ENCODE measurements at regions not wholly inside any gene's neighbourhood (a gene's known extent, or its start where the extent isn't known, plus 50 kb on each side); places are given as distances from the start of the nearest gene placed in this dataset.
"Not testable (repeated sequence)": the region's sequence is repeated elsewhere in the genome, so short reads cannot be mapped to it uniquely, and the experiment has no call there.

DNA sequence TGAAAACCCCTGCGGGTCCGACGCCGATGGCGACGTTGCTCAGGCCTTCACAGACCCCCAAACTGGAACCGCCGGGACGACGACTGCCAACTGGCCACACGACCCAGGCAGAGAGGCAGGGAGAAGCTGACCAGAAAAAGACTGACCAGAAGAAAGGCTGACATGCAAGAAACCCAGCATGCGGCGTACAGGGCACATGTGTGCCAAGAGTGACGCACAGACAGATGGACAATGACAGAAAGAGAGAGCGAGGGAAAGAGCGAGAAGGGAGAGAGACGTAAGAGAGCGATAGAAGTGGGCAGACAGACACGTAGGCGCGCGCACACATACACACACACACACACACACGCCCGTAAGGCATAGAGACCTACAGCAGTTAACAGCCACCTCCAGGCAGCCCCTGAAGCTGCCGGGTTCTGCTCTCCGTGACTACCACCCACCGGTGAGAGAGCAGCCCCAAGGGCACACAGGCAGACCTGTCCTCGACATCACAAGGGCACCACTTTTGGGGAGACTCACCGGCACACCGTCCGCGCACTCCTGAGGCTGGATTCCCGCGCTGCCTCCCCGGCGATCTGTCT, 67.2 kb upstream of the ZNF527 start:
- DNase-seq, result no peak
- ATAC-seq, result no peak

DNA sequence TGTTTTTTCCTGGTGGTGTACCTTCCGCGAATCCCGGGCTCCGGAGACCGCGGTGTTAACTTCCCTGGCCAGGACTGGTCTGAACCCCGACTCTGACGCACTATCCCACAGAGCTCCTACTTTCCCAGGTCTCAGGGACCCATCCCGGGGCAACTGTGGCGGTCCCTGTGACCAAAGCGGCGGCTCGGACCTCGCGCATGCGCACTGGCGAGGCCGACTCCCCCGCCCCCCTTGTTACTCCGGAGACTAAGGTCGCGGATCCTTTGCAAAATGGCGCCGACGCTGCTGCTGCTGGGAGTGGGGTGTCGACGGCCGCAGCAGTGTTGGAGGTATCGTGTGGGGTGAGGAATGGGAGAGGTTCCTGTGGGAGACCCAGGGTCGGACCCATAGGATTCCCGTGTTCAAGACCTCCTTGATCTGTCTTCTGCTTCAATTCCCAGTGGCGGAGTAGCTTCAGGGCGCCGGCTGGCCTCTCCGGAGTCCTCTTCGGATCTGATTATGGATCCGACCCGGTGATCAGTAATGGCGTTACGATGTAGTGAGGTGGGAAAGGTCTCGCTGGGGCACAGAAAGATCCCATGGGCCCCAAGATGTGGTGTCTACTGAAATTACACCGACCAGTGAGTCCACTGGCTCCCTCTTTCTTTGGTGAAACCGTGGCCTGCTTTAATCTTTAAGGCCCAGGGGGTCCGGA, 66.6 kb upstream of the ZNF527 start:
- DNase-seq, result no peak

DNA sequence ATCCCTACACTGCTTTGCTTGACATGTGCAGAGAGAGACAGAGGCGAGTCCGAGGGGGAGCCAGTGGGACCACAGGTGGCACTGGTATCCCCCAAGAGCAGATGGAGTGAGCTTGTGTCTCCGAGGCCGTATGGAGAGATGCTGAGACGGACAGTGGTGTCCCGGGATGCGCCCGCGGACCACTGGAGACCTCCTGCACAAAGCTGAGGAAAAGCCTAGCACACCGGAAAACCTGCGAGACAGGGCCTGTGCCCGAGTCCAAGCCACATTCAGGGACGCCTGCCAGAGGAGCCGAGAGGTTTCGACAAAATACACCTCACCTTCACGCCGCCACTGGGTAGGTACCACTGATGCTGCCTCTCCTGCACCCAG, 66.0 kb upstream of the ZNF527 start:
- no peak for ATAC-seq
- no peak for DNase-seq

More for the DNA sequence above, 66.6 kb upstream of the ZNF527 start:
- no peak for ATAC-seq

DNA sequence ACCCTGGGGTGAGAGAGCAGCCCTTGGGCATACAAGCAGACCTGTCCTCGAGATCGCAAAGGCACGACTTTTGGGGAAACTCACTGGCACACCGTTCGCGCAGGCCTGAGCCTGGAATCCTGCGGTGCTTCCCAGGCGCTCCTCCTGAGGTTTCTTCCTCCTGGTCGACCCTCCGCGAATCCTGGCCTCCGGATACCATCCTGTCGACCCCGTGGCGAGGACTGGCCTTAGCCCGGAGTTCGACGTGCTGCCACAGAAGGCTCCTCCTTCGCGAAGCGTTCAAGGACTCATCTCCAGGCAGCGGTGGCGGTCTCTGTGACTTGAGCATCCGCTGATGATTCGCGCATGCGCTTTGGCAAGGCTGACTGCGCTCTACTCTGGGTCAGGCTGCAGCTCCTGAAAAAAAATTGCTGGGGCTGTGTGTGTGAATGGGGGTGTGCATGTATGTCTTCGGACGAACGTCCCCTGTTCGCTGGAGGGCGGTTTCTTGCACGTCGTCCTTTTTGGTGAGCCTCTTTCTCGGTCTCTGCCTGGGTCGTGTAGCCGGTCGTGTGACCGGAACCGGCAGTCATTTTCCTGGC, 64.4 kb upstream of the ZNF527 start:
- no peak for DNase-seq
- ATAC-seq, result no peak

DNA sequence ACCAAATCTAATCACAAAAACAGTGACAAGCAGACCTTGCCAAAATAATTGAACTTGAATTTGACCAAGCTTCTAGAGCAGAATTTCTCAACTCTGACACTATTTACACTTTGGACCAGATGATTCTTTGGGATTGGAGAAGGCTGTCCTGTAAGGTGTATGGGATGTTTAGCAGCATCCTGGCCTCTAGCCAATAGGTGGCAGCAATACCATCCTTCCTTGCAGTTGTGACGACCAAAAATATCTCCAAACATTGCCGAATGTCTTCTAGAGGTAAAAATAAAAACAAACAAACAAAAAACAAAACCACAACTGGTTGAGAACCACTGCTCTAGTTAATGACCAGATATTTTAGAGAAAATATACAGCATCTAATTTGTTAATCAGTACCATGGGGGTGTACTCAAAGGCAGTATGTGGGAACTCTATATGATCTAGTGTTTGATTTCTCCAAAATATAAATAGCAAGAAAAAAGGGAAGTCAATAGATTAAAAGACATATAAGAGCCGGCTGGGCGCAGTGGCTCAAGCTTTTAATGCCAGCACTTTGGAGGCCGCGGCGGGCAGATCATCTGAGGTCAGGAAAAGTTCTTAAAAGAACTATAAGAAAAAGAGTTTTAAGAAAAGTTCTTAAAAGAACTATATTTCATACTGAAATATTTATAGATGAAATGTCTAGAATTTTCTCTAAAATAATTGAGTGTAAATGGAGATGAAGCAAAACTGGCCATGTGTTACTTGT, 60.9 kb upstream of the ZNF527 start:
- no peak for DNase-seq

DNA sequence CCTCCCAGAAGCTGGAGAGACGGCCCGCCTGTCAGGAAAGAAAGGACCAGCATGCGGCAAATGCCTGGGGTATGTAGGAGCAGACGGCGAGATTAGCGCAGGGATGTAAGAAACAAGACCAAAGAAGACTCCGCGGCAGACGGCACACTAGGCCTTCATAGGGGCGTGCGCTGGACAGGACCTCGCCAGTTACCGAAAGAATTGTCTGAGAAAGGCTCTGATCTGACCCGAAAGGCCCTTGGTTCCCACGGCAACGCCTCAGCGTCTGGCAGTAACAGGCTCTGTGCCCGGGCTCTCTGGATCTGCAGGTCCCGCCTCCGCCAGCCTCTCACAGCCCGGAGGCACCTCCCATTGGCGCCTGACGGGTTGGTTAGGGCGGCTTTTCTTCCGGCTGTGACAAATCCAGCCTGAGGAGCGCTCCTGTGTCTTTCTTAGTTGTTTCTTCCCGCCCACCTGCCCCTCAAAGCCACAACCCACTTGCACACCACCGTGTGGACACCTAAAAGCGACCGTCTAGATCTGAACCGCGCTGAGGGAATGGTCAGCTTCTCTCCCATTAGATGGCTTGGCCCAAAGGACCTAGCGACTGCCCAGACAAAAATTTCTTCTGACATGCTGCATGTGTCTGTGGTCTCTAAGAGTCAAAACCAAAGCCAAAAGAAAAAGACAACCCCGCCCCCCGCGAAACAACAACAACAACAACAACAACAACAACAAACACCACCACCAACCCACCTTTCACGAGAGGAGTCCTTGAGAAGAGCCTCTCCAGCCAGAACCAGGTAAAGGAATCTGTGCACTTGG, 58.2 kb upstream of the ZNF527 start:
- DNase-seq, result peak; percentile 42
- ATAC-seq, result peak; percentile 56

More for the DNA sequence above, 60.9 kb upstream of the ZNF527 start:
- no peak for ATAC-seq

DNA sequence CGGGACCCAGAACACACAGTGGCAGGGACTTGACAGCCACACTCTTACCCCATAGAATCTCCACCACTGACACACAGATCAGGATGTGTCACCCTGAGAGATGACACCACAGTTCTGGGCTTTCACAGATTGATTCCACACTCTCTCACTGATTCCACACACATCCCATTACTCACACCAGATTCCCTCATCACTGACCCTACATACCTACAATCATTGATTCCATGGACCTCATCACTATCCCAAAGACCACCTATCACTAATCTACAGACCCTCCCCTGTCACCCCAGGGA, 57.6 kb upstream of the ZNF527 start:
- DNase-seq, result no peak
- ATAC-seq, result no peak

DNA sequence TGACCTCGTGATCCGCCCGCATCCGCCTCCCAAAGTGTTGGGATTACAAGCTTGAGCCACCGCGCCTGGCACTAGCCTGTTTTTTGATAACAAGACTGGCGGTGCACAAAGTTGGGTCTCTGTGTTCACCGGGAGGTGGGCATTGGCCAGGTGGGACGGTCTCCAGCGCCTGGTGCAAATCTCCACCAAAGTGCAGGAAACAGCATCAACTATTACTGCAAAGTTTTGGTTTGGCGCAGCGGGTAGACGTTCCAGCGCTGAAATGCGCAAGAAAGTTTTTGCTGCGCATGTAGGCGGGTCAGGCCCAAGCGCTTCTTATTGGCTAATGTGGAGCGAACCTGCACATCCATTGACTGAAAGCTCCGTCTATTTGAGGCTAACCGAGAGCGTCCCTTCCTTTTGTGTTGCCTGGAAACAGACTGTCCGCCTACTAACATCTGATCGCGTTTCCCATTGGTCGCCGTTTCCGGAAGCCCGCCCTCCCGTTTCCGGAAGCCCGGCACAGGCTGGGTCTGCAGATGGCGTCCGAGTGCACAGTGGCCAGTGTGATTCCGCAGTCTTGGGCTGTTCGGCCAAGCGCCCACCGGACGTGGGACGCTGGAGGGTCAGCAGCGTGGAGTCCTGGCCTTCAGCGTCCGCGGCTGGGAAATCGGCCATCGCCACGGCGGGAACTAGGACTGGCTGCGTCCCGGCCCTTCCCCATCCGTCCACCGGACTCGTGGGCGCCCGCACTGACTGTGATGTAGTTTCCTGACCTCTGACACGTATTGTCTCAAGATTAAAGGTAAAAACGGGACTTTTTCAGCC, 53.3 kb upstream of the ZNF527 start:
- DNase-seq, result peak; percentile 91
- peak; percentile 99 for ATAC-seq

DNA sequence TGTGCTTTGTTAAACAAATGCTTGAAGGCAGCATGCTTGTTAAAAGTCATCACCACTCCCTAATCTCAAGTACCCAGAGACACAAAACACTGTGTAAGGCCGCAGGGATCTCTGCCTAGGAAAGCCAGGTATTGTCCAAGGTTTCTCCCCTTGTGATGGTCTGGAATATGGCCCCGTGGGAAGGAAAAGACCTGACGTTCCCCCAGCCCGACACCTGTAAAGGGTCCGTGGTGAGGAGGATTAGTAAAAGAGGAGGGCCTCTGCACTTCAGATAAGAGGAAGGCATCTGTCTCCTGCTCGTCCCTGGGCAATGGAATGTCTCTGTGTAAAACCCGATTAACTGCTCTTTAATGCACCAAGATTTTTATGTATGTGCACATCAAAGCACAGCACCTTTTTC, 49.9 kb upstream of the ZNF527 start:
- ATAC-seq, DNase-seq: not testable (repeated sequence)
